ENCODE measurements at regions not wholly inside any gene's neighbourhood (a gene's known extent, or its start where the extent isn't known, plus 50 kb on each side); places are given as distances from the start of the nearest gene placed in this dataset.
"Not testable (repeated sequence)": the region's sequence is repeated elsewhere in the genome, so short reads cannot be mapped to it uniquely, and the experiment has no call there.

GRCh38 chr11:135001581-135001980, 589.5 kb upstream of the B3GAT1 start:
- 83 to 93% methylated on average over 2 of the region's 2 CpGs for WGBS, 2 donors (ENCODE audit: low coverage in 1 of 2)
- TF ChIP-seq CTCF (IDR thresholded peaks at IDR 0.05) (no peak), EP300 (IDR thresholded peaks at IDR 0.05; ENCODE audit: low read depth) (no peak), POLR2AphosphoS5 (IDR thresholded peaks at IDR 0.05) (no peak), POLR2A (IDR thresholded peaks at IDR 0.05) (no peak)
- in situ Hi-C loops (cut with MboI; ENCODE audit: low pct_ligation_motif_present in 1 of 4, low pct_unique_long_range_greater_than_20kb in 1 of 4, low sequenced_read_pairs in 3 of 4) (no loop called here), intact Hi-C loops (cut with DNase I; ENCODE audit: low total_unique reads) (no loop called here)
- Histone ChIP-seq H3K36me3 (no peaks in the 10 kb centered on the region), H3K27me3 (peaks cover 4% of the 10 kb centered on the region), H3K9me3 (no peaks in the 10 kb centered on the region), H3K27ac (no peak overlapping the region), H3K4me3 (no peak overlapping the region), H3K4me1 (no peaks in the 10 kb centered on the region)
- DNase-seq = no peak

- H3K4me1 ChIP-seq; DNase-seq; in situ Hi-C loops (cut with MboI; ENCODE audit: low pct_ligation_motif_present in 1 of 4, low pct_unique_long_range_greater_than_20kb in 1 of 4, low sequenced_read_pairs in 3 of 4); H3K27ac ChIP-seq; H3K4me3 ChIP-seq; H3K36me3 ChIP-seq; intact Hi-C loops (cut with DNase I; ENCODE audit: low total_unique reads); H3K27me3 ChIP-seq; H3K9me3 ChIP-seq: not testable (repeated sequence)
- WGBS, 2 donors (ENCODE audit: low coverage in 1 of 2) = 76% methylated on average over 4 to 5 of the region's 5 CpGs
These were observed 589.0 kb upstream of the B3GAT1 start for GRCh38 chr11:135001065-135001464.

- no peaks in the 10 kb centered on the region for H3K9me3 ChIP-seq
- no peak overlapping the region for H3K4me3 ChIP-seq
- no peaks in the 10 kb centered on the region for H3K36me3 ChIP-seq
- H3K27me3 ChIP-seq = no peaks in the 10 kb centered on the region
- no peaks in the 10 kb centered on the region for H3K4me1 ChIP-seq
- intact Hi-C loops (cut with DNase I; ENCODE audit: low total_unique reads) (no loop called here), in situ Hi-C loops (cut with MboI; ENCODE audit: low pct_ligation_motif_present in 1 of 4, low pct_unique_long_range_greater_than_20kb in 1 of 4, low sequenced_read_pairs in 3 of 4) (no loop called here)
- WGBS, 2 donors (ENCODE audit: low coverage in 1 of 2) = 48% methylated on average over 6 of the region's 6 CpGs; no CpG with 5 or more reads in 1 of the 2 donors
- H3K27ac ChIP-seq = no peak overlapping the region
- no peak for TF ChIP-seq EP300 (IDR thresholded peaks at IDR 0.05; ENCODE audit: low read depth)
- no peak for TF ChIP-seq POLR2A (IDR thresholded peaks at IDR 0.05)
- no peak for TF ChIP-seq CTCF (IDR thresholded peaks at IDR 0.05)
- no peak for TF ChIP-seq POLR2AphosphoS5 (IDR thresholded peaks at IDR 0.05)
- DNase-seq = no peak
These were observed 587.5 kb upstream of the B3GAT1 start for GRCh38 chr11:134999590-134999989.

- Histone ChIP-seq H3K27ac (no peak overlapping the region), H3K36me3 (no peaks in the 10 kb centered on the region), H3K4me1 (no peaks in the 10 kb centered on the region), H3K4me3 (no peak overlapping the region), H3K9me3 (no peaks in the 10 kb centered on the region), H3K27me3 (peaks cover 15% of the 10 kb centered on the region)
- no peak for TF ChIP-seq CTCF (IDR thresholded peaks at IDR 0.05)
- no peak for TF ChIP-seq EP300 (IDR thresholded peaks at IDR 0.05; ENCODE audit: low read depth)
- TF ChIP-seq POLR2A (IDR thresholded peaks at IDR 0.05) = no peak
- no peak for TF ChIP-seq POLR2AphosphoS5 (IDR thresholded peaks at IDR 0.05)
- DNase-seq = no peak
- intact Hi-C loops (cut with DNase I; ENCODE audit: low total_unique reads) (no loop called here), in situ Hi-C loops (cut with MboI; ENCODE audit: low pct_ligation_motif_present in 1 of 4, low pct_unique_long_range_greater_than_20kb in 1 of 4, low sequenced_read_pairs in 3 of 4) (no loop called here)
- 84 to 90% methylated on average over 7 to 11 of the region's 11 CpGs for WGBS, 2 donors (ENCODE audit: low coverage in 1 of 2)
These were observed 585.7 kb upstream of the B3GAT1 start for GRCh38 chr11:134997652-134998320.

- no peak for TF ChIP-seq EP300 (IDR thresholded peaks at IDR 0.05; ENCODE audit: low read depth)
- in situ Hi-C loops (cut with MboI; ENCODE audit: low pct_ligation_motif_present in 1 of 4, low pct_unique_long_range_greater_than_20kb in 1 of 4, low sequenced_read_pairs in 3 of 4) (no loop called here), intact Hi-C loops (cut with DNase I; ENCODE audit: low total_unique reads) (no loop called here)
- H3K4me3 ChIP-seq = no peak overlapping the region
- no peaks in the 10 kb centered on the region for H3K9me3 ChIP-seq
- WGBS, 2 donors (ENCODE audit: low coverage in 1 of 2) = 54 to 55% methylated on average over 5 of the region's 5 CpGs
- no peak overlapping the region for H3K27ac ChIP-seq
- no peak for DNase-seq
- H3K4me1 ChIP-seq = no peaks in the 10 kb centered on the region
- H3K27me3 ChIP-seq = peaks cover 15% of the 10 kb centered on the region
- H3K36me3 ChIP-seq = no peaks in the 10 kb centered on the region
These were observed 583.7 kb upstream of the B3GAT1 start for GRCh38 chr11:134995741-134996140.
